CD4-positive, alpha-beta T cell treated with Interleukin-10 for 1 hour (primary cell): ENCODE measurements at regions not wholly inside any gene's neighbourhood (a gene's known extent, or its start where the extent isn't known, plus 50 kb on each side); places are given as distances from the start of the nearest gene placed in this dataset.

Source experiments
- DNase-seq: peaks from one replicate; pipeline ENCODE4 v3.0.0-alpha.2; 2020

- DNase-seq = no peak
Measured at GRCh38 chr13:73419186-73419585, 360.4 kb downstream of the KLF5 start.

- DNase-seq = no peak
Measured at GRCh38 chr13:73417012-73417615, 358.3 kb downstream of the KLF5 start.

- no peak for DNase-seq
Measured at GRCh38 chr13:73416093-73416492, 357.3 kb downstream of the KLF5 start.

- no peak for DNase-seq
Measured at GRCh38 chr13:73413656-73414055, 354.9 kb downstream of the KLF5 start.

GRCh38 chr13:73412933-73413332, 354.1 kb downstream of the KLF5 start:
- DNase-seq = no peak

- no peak for DNase-seq
Measured at GRCh38 chr13:73411067-73411809, 352.4 kb downstream of the KLF5 start.

- no peak for DNase-seq
Measured at GRCh38 chr13:73406454-73406853, 347.6 kb downstream of the KLF5 start.

GRCh38 chr13:73404581-73404980, 345.8 kb downstream of the KLF5 start:
- no peak for DNase-seq

- DNase-seq = no peak
Measured at GRCh38 chr13:73403355-73404120, 344.7 kb downstream of the KLF5 start.

- DNase-seq = no peak
Measured at GRCh38 chr13:73401769-73402168, 343.0 kb downstream of the KLF5 start.

GRCh38 chr13:73399347-73400216, 340.8 kb downstream of the KLF5 start:
- DNase-seq = no peak

- no peak for DNase-seq
Measured at GRCh38 chr13:73397496-73398305, 338.9 kb downstream of the KLF5 start.

- no peak for DNase-seq
Measured at GRCh38 chr13:73394066-73394465, 335.3 kb downstream of the KLF5 start.

- DNase-seq = no peak
Measured at GRCh38 chr13:73390100-73390499, 331.3 kb downstream of the KLF5 start.

GRCh38 chr13:73388586-73388985, 329.8 kb downstream of the KLF5 start:
- no peak for DNase-seq

- DNase-seq = no peak
Measured at GRCh38 chr13:73387318-73387717, 328.5 kb downstream of the KLF5 start.

GRCh38 chr13:73385848-73386247, 327.0 kb downstream of the KLF5 start:
- DNase-seq = no peak

- DNase-seq = no peak
Measured at GRCh38 chr13:73372666-73373627, 314.1 kb downstream of the KLF5 start.

- no peak for DNase-seq
Measured at GRCh38 chr13:73370066-73370465, 311.3 kb downstream of the KLF5 start.

- DNase-seq = no peak
Measured at GRCh38 chr13:73369095-73369494, 310.3 kb downstream of the KLF5 start.

- DNase-seq = no peak
Measured at GRCh38 chr13:73368608-73369007, 309.8 kb downstream of the KLF5 start.
